Mammary epithelial cell (primary cell): ENCODE measurements at regions not wholly inside any gene's neighbourhood (a gene's known extent, or its start where the extent isn't known, plus 50 kb on each side); places are given as distances from the start of the nearest gene placed in this dataset.

ENCODE experiments used
- CTCF ChIP-seq, 2 donors: IDR thresholded peaks in 1 of 2; conservative IDR thresholded peaks in 1 of 2; 2 replicates each; pipeline ENCODE4 v1.5.1; 2011 to 2012; ENCODE audit warnings: inconsistent platforms in 2 of 2, low read length in 2 of 2, mild to moderate bottlenecking in 2 of 2, control low read depth in 1 of 2, low read depth in 1 of 2; ENCODE audit not compliant: insufficient read depth in 1 of 2; ENCODE audit errors: extremely low read depth in 1 of 2
- EZH2 ChIP-seq: IDR thresholded peaks from 2 replicates; pipeline ENCODE4 v1.6.1; 2012; ENCODE audit warnings: low read length, inconsistent platforms, borderline replicate concordance

- TF ChIP-seq EZH2 (no peak), CTCF (conservative IDR thresholded peaks at IDR 0.05 in 1 of 2, IDR thresholded peaks at IDR 0.05 in 1 of 2; ENCODE audit: extremely low read depth in 1 of 2, insufficient read depth in 1 of 2, low read depth in 1 of 2, low read length in 2 of 2) (no peak)
These were observed 265.3 kb downstream of the TBL1XR1 start for GRCh38 chr3:176931991-176932390.
